GM12872 (cell line): ENCODE measurements at regions not wholly inside any gene's neighbourhood (a gene's known extent, or its start where the extent isn't known, plus 50 kb on each side); places are given as distances from the start of the nearest gene placed in this dataset.

Experiments used
- TF ChIP-seq, protein P1 (sequence below): IDR thresholded peaks from 3 replicates; pipeline ENCODE4 v1.5.1; 2011; ENCODE audit warnings: low read depth, mild to moderate bottlenecking, low read length, moderate library complexity; ENCODE audit not compliant: insufficient read depth

DNA sequence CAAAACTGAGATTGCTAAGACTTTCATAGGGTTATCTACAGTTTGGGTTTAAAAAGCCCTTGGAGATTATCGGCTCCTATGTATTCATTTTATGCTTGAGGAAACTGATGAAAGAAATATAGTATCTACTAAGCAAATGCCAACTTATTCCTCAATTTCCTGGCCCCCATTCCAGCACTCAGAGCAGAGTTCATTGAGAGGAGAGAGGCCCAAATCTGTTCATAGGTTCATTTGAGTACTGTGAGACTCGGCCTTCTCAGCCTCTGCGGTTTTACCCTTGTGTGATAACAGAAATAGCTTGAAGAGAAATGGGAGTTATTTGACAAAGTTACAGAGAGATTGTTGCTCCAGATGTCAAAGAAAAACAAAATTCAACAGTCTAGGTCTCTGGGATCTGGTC is 226.7 kb upstream of the ARHGAP42 start:
- TF ChIP-seq, protein P1, sequence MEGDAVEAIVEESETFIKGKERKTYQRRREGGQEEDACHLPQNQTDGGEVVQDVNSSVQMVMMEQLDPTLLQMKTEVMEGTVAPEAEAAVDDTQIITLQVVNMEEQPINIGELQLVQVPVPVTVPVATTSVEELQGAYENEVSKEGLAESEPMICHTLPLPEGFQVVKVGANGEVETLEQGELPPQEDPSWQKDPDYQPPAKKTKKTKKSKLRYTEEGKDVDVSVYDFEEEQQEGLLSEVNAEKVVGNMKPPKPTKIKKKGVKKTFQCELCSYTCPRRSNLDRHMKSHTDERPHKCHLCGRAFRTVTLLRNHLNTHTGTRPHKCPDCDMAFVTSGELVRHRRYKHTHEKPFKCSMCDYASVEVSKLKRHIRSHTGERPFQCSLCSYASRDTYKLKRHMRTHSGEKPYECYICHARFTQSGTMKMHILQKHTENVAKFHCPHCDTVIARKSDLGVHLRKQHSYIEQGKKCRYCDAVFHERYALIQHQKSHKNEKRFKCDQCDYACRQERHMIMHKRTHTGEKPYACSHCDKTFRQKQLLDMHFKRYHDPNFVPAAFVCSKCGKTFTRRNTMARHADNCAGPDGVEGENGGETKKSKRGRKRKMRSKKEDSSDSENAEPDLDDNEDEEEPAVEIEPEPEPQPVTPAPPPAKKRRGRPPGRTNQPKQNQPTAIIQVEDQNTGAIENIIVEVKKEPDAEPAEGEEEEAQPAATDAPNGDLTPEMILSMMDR, result no peak

DNA sequence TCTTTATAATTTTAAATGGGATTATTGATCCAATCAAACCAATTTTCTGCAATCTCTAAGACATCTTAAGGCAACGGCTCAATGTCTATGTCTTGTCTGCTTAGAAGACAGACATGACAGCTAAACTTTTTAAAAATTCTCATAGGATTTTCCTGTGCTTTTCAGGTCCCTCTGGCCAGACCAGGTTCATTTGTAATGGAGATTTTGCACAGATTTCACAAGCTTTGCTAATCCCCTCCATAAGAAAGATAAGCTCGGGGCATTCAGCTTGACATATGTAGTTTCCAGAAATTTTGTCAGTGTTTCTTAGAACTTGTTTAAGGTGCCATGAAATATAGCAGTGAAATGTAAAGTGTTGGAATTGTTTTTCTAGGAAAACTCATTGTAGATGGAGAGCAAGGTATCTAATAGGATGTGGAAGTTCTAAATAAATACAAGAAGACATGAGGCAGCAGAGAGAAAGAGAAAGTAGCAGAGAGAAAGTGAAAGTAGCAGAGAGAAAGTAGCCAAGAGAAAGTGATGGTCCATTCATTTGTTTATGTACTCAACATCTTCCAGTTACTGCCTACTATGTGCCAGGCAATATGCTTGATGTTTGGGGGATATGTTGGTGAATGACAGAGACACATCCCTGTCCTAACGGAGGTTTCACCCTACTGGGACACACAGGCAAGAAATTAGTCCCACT is 219.1 kb upstream of the ARHGAP42 start:
- TF ChIP-seq, protein P1, result no peak

DNA sequence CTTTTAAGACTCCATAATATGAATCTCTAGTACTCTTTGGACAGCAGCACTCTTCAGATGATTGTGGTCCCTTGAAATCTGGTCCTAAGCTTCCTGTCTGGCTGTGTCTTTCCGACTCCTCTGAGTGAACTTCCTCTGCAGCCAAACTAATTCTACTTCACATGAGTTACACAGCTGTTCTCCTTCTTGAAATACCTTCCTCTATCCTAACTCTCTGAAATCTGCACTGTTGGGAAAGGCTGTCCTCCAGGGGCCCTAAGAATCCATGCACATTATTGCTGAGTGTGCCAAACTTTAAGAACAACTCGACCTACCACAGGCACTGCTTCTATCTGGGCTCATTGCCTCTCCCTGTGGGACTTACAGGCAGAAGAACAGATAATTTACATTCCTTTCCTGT is 217.3 kb upstream of the ARHGAP42 start:
- TF ChIP-seq, protein P1, result no peak

DNA sequence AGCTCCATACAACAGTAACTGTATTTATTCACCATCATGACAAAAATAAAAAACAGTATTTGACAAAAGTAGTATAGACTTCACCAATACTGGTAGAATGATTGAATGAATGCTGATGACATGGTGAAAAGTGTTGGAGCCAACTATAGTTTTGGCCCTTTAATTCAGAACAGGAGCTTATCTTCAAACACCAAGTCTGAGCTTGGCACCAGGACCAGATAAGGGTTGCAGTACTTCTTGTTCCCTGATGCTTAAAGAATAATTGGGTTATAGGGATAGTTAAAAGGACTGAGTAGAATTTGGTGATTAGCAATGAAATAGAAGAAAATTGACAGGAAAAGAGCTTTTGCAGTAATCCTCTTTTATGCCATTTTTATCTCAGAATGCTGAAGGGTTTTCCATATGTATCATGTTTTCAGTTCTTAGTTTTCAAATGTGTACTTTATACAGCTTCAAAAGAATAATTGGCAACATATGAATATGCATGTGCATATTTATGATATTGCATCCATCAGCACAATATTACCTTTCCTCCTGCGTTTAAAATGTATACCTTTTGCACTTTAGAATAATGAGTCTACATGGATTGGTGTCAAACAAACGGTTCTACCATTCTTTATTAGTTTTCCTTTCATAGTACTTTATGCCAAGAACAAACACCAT is 214.2 kb upstream of the ARHGAP42 start:
- TF ChIP-seq, protein P1, result no peak

DNA sequence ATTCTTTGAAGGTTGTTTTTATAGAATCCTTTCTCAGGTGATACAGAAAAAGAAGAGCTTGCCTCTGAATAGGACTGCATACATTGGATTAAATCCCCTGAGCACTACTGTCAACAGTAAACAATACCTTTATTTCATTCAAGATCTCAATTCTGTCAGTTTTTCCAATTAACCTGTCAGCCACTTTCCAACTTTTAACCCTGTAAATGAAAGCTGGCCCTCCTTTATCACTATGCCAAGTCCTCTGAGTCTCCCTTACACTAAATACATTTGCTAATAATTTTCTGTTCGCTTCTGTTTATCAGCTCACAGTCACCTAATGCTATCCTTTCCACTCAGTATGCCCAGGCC is 213.7 kb upstream of the ARHGAP42 start:
- TF ChIP-seq, protein P1, result no peak

DNA sequence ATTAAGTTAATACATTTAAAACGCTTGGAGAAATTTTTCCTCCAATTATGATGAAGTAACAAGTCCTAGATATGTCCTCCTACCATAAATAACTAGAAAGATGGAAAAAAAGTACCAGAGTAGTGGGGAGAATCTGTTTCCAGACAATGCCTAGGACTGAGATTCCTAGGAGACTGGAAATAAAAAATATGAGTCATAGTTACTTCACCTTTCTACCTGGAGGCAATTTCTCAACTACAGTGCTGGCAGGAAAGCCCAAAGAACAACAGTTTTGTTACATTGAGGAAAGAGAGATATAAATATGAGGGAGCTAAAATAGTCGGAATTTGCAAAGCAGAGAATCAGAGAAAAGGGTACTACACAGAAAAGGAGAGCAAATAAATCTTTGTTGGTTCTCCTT is 202.1 kb upstream of the ARHGAP42 start:
- TF ChIP-seq, protein P1, result no peak

DNA sequence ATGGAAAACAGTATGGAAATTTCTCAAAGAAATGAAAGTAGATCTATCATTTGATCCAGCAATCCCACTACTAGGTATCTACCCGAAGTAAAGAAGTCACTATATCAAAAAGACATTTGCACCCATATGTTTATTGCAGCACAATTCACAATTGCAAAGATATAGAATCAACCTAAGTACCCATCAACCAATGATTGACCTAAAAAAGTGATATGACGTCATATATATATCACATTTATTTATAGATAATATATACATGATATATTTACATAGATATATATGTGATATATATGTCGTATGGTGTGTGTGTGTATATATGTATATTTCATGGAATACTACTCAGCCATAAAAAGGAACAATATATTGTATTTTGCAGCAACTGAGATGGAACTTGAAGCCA is 188.3 kb upstream of the ARHGAP42 start:
- TF ChIP-seq, protein P1, result no peak
